Glutamatergic neuron (in vitro differentiated cells): ENCODE measurements at regions not wholly inside any gene's neighbourhood (a gene's known extent, or its start where the extent isn't known, plus 50 kb on each side); places are given as distances from the start of the nearest gene placed in this dataset.

Experiments
- DNase-seq: peaks from one replicate; pipeline ENCODE4 v3.0.0; 2022
- H3K27ac Mint-ChIP-seq: one replicate; pipeline ENCODE4 v1.8.0; 2020; ENCODE audit warnings: mild to moderate bottlenecking, mixed read lengths, inconsistent platforms; ENCODE audit not compliant: unreplicated experiment
- H3K27me3 Mint-ChIP-seq: one replicate; pipeline ENCODE4 v1.8.0; 2020; ENCODE audit warnings: mild to moderate bottlenecking, moderate library complexity, mixed read lengths, inconsistent platforms; ENCODE audit not compliant: unreplicated experiment
- H3K36me3 Mint-ChIP-seq: one replicate; pipeline ENCODE4 v1.8.0; 2020; ENCODE audit warnings: mild to moderate bottlenecking, mixed read lengths, inconsistent platforms; ENCODE audit not compliant: unreplicated experiment
- H3K4me1 Mint-ChIP-seq: one replicate; pipeline ENCODE4 v1.8.0; 2020; ENCODE audit warnings: mild to moderate bottlenecking, low read depth, mixed read lengths, inconsistent platforms; ENCODE audit not compliant: unreplicated experiment
- H3K4me3 Mint-ChIP-seq: one replicate; pipeline ENCODE4 v1.8.0; 2020; ENCODE audit warnings: mild to moderate bottlenecking, mixed read lengths, inconsistent platforms; ENCODE audit not compliant: unreplicated experiment
- H3K9me3 Mint-ChIP-seq: one replicate; pipeline ENCODE4 v1.8.0; 2020; ENCODE audit warnings: mild to moderate bottlenecking, moderate library complexity, mixed read lengths, inconsistent platforms; ENCODE audit not compliant: unreplicated experiment
- CTCF ChIP-seq: fragments of 200-600 bp; sonication (generic); IDR thresholded peaks from one replicate; pipeline ENCODE4 v1.5.0; 2021; ENCODE audit not compliant: partially characterized antibody, unreplicated experiment

GRCh38 chr12:78455991-78456390, 408.6 kb upstream of the SYT1 start:
- Mint-ChIP-seq H3K36me3 (no peaks in the 10 kb centered on the region), H3K27ac (no peak overlapping the region), H3K4me3 (no peak overlapping the region), H3K9me3 (no peaks in the 10 kb centered on the region), H3K4me1 (no peaks in the 10 kb centered on the region), H3K27me3 (no peaks in the 10 kb centered on the region)
- no peak for TF ChIP-seq CTCF
- DNase-seq = no peak

- H3K27ac Mint-ChIP-seq = no peak overlapping the region
- no peak overlapping the region for H3K4me3 Mint-ChIP-seq
- no peaks in the 10 kb centered on the region for H3K9me3 Mint-ChIP-seq
- DNase-seq = no peak
- no peaks in the 10 kb centered on the region for H3K36me3 Mint-ChIP-seq
- no peak for TF ChIP-seq CTCF
- no peaks in the 10 kb centered on the region for H3K27me3 Mint-ChIP-seq
- H3K4me1 Mint-ChIP-seq = no peaks in the 10 kb centered on the region
These were observed 406.6 kb upstream of the SYT1 start for GRCh38 chr12:78457938-78458337.

GRCh38 chr12:78470354-78471195, 394.0 kb upstream of the SYT1 start:
- Mint-ChIP-seq H3K27ac (no peak overlapping the region), H3K36me3 (no peaks in the 10 kb centered on the region), H3K27me3 (peaks cover 2% of the 10 kb centered on the region), H3K4me3 (no peak overlapping the region), H3K9me3 (no peaks in the 10 kb centered on the region), H3K4me1 (peaks cover 5% of the 10 kb centered on the region)
- peak; percentile 26 for DNase-seq
- TF ChIP-seq CTCF = peak; percentile 43

- H3K27ac Mint-ChIP-seq = no peak overlapping the region
- no peak overlapping the region for H3K4me3 Mint-ChIP-seq
- peaks cover 4% of the 10 kb centered on the region for H3K27me3 Mint-ChIP-seq
- H3K4me1 Mint-ChIP-seq = peaks cover 5% of the 10 kb centered on the region
- no peak for DNase-seq
- H3K36me3 Mint-ChIP-seq = no peaks in the 10 kb centered on the region
- TF ChIP-seq CTCF = no peak
- H3K9me3 Mint-ChIP-seq = no peaks in the 10 kb centered on the region
These were observed 391.4 kb upstream of the SYT1 start for GRCh38 chr12:78473136-78473535.

- no peak overlapping the region for H3K27ac Mint-ChIP-seq
- no peak for DNase-seq
- H3K4me1 Mint-ChIP-seq = peaks cover 5% of the 10 kb centered on the region
- peaks cover 4% of the 10 kb centered on the region for H3K27me3 Mint-ChIP-seq
- no peaks in the 10 kb centered on the region for H3K9me3 Mint-ChIP-seq
- TF ChIP-seq CTCF = no peak
- no peak overlapping the region for H3K4me3 Mint-ChIP-seq
- no peaks in the 10 kb centered on the region for H3K36me3 Mint-ChIP-seq
These were observed 391.0 kb upstream of the SYT1 start for GRCh38 chr12:78473561-78473960.
